PFSK-1 (cell line): ENCODE measurements at regions not wholly inside any gene's neighbourhood (a gene's known extent, or its start where the extent isn't known, plus 50 kb on each side); places are given as distances from the start of the nearest gene placed in this dataset.

Experiments used
- FOXP2 ChIP-seq: optimal IDR thresholded peaks from 2 replicates; pipeline ENCODE3; 2011; ENCODE audit warnings: borderline replicate concordance, control low read depth, inconsistent platforms; ENCODE audit not compliant: insufficient read depth; ENCODE audit errors: extremely low read length, extremely low read depth
- POLR2AphosphoS5 ChIP-seq: IDR thresholded peaks from 2 replicates; pipeline ENCODE4 v1.6.1; 2012; ENCODE audit warnings: low read depth, mild to moderate bottlenecking, control low read depth, low read length, moderate library complexity
- REST ChIP-seq, 2 experiments: IDR thresholded peaks; 2 replicates each; pipeline versions ENCODE4 v1.6.1 to v1.8.0; 2011 to 2012; ENCODE audit warnings: low read depth in 2 of 2, low read length in 2 of 2, control low read depth in 1 of 2, inconsistent platforms in 1 of 2, mild to moderate bottlenecking in 1 of 2, moderate library complexity in 1 of 2; ENCODE audit not compliant: insufficient read depth in 1 of 2
- SIN3A ChIP-seq: IDR thresholded peaks from 2 replicates; pipeline ENCODE4 v1.6.1; 2012; ENCODE audit warnings: mild to moderate bottlenecking, low read length, moderate library complexity, borderline replicate concordance; ENCODE audit not compliant: insufficient read depth
- TAF1 ChIP-seq: IDR thresholded peaks from 2 replicates; pipeline ENCODE4 v1.6.1; 2012; ENCODE audit warnings: low read length, control low read depth, borderline replicate concordance; ENCODE audit not compliant: insufficient read depth

- TF ChIP-seq FOXP2 (no peak), REST (IDR thresholded peaks at IDR 0.05; ENCODE audit: insufficient read depth in 1 of 2, low read depth in 2 of 2, low read length in 2 of 2) (no peak), SIN3A (no peak)
These were observed 264.6 kb upstream of the CLINT1 start for GRCh38 chr5:158123595-158123994.

GRCh38 chr5:158121678-158122077 lies 262.7 kb upstream of the CLINT1 start:
- TF ChIP-seq SIN3A = no peak
- no peak for TF ChIP-seq REST (IDR thresholded peaks at IDR 0.05; ENCODE audit: insufficient read depth in 1 of 2, low read depth in 2 of 2, low read length in 2 of 2)
- TF ChIP-seq FOXP2 = no peak
- no peak for TF ChIP-seq POLR2AphosphoS5
- no peak for TF ChIP-seq TAF1

- TF ChIP-seq REST (IDR thresholded peaks at IDR 0.05; ENCODE audit: insufficient read depth in 1 of 2, low read depth in 2 of 2, low read length in 2 of 2) (no peak), TAF1 (no peak), POLR2AphosphoS5 (no peak), SIN3A (no peak), FOXP2 (no peak)
These were observed 261.8 kb upstream of the CLINT1 start for GRCh38 chr5:158120760-158121159.

DNA sequence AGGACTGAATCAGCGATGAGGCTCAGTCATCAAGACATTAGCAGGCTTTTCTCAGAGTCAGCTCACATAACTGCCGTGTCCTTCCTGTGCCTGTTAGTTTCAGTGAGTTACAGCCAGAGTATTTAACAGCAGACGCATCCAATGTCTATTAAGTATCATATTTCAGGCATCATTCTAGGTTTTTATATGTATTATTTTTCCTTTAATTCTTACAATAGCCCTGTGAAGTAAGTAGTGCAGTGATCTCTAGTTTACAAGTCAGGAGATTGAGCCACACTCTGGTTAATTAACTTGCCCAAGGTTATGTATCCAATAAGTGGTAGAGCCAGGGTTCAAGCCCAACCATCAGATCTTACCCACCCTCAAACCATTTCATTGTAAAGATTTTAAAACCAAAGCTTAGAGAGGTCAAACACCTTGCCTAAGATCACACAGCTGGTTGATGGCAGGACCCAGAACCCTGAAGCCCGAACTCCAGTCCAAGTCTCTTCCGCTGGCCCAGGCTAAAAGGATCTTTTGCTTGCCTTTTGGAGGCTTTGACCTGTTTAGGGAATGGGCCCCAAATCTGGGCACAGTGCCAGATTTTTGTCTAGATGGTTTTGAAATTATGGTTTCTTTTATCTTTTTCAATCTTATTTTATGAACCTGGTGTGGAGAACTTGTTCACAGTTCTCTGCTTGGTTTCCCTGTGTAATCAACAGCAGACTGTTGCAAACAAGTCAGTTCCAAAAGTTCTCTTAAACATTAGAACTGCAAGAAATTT lies 261.2 kb upstream of the CLINT1 start:
- TF ChIP-seq FOXP2 = no peak
- no peak for TF ChIP-seq POLR2AphosphoS5
- TF ChIP-seq TAF1 = no peak
- no peak for TF ChIP-seq REST (IDR thresholded peaks at IDR 0.05; ENCODE audit: insufficient read depth in 1 of 2, low read depth in 2 of 2, low read length in 2 of 2)
- no peak for TF ChIP-seq SIN3A

DNA sequence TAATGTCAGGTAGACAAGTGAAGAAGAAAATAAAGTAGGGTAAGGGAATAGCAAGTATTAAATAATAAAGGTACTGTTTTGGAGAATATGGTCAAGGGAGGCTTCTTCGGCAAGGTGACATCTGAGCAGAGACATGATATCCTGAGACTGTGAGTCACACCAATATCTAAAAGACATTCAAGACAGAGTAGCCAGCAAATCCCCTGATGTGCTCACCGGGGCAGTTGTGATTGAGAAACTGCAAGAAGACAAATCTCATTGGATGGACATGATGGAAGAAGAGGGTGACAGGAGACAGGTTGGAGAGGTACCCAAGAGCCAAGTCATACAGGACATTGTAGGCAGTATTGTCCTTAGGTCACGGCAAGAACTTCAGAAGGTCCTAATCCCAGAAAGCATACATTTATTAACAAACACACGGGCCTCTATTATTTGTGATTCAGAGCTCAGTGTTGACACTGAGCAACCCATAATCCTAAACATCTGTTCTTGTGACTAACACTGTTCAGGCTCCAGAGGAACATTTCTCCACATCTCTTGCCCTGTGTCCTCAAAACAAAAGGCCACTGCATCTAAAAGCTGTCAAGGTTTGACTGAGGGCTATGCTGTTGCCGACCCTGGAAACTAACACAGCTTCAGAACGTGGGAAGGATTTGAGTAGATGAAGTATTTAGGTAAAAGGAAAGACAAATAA lies 258.7 kb upstream of the CLINT1 start:
- TF ChIP-seq POLR2AphosphoS5 (no peak), TAF1 (no peak), REST (IDR thresholded peaks at IDR 0.05; ENCODE audit: insufficient read depth in 1 of 2, low read depth in 2 of 2, low read length in 2 of 2) (no peak), FOXP2 (no peak), SIN3A (no peak)
